H1 (cell line): ENCODE measurements at regions not wholly inside any gene's neighbourhood (a gene's known extent, or its start where the extent isn't known, plus 50 kb on each side); places are given as distances from the start of the nearest gene placed in this dataset.
A peak's percentile ranks its signal among the peaks of the same experiment; 100 is the strongest.

ENCODE experiments used
- CTCF ChIA-PET: fragments of 300-600 bp; sonication (Branson Sonifier 250); formaldehyde crosslinking; loops from one replicate; lab custom pipeline; 2021; ENCODE audit not compliant: partially characterized antibody; lab: Charles Lee
- POLR2A ChIA-PET: fragments of 300-600 bp; sonication (Branson Sonifier 250); formaldehyde crosslinking; loops from one replicate; lab custom pipeline; 2021; ENCODE audit warnings: inconsistent platforms; ENCODE audit not compliant: partially characterized antibody; lab: Charles Lee
- DNase-seq, 2 experiments: peaks; one replicate each; pipeline versions ENCODE4 v3.0.0 to v3.0.0-alpha.2; 2010 to 2022; ENCODE audit warnings: low spot score in 2 of 2, low read depth in 1 of 2, mixed read lengths in 1 of 2
- FAIRE-seq: peaks from 2 replicates; lab custom pipeline; 2011; peaks lifted over from hg19 to GRCh38; lab: Jason Lieb, UNC
- H2AFZ ChIP-seq: 2 replicates; pipeline ENCODE4 v1.8.1; 2012; ENCODE audit warnings: low read length, inconsistent platforms
- H2AK5ac ChIP-seq: 2 replicates; pipeline ENCODE4 v1.6.1; 2013; ENCODE audit warnings: low read depth, low read length
- H2BK120ac ChIP-seq: replicated peaks from 2 replicates; pipeline ENCODE3; 2013; ENCODE audit warnings: low read depth, low read length, inconsistent platforms
- H2BK12ac ChIP-seq: 2 replicates; pipeline ENCODE4 v1.6.1; 2013; ENCODE audit warnings: low read depth, low read length
- H2BK15ac ChIP-seq: 2 replicates; pipeline ENCODE4 v1.6.1; 2013; ENCODE audit warnings: low read length
- H2BK20ac ChIP-seq: 2 replicates; pipeline ENCODE4 v1.6.1; 2013; ENCODE audit warnings: low read length
- H2BK5ac ChIP-seq: 2 replicates; pipeline ENCODE4 v1.6.1; 2013; ENCODE audit warnings: low read depth, low read length
- H3K14ac ChIP-seq: 2 replicates; pipeline ENCODE4 v1.6.1; 2013; ENCODE audit warnings: inconsistent platforms; ENCODE audit not compliant: insufficient read length
- H3K18ac ChIP-seq: 2 replicates; pipeline ENCODE4 v1.6.1; 2013; ENCODE audit warnings: low read length; ENCODE audit errors: extremely low read depth
- H3K23ac ChIP-seq: 2 replicates; pipeline ENCODE4 v1.6.1; 2013; ENCODE audit warnings: inconsistent platforms; ENCODE audit not compliant: insufficient read length
- H3K23me2 ChIP-seq: 2 replicates; pipeline ENCODE4 v1.6.1; 2013; ENCODE audit warnings: low read depth, low read length
- H3K27ac ChIP-seq: 2 replicates; pipeline ENCODE4 v1.6.1; 2011; ENCODE audit warnings: low read depth, low read length, inconsistent platforms
- H3K27me3 ChIP-seq, 4 experiments: replicated peaks in 1 of 4; 1 replicate in 1 of 4; 2 replicates in 3 of 4; pipeline versions ENCODE4 v1.6.1 to v1.8.1; 2011 to 2013; ENCODE audit warnings: low read length in 3 of 4, mild to moderate bottlenecking in 3 of 4, inconsistent platforms in 2 of 4, mixed read lengths in 2 of 4, moderate library complexity in 1 of 4; ENCODE audit not compliant: control insufficient read depth in 3 of 4, insufficient read depth in 3 of 4; ENCODE audit errors: extremely low read depth in 1 of 4
- H3K36me3 ChIP-seq, 4 experiments: 2 replicates each; pipeline versions ENCODE4 v1.6.1 to v1.8.1; 2011 to 2013; ENCODE audit warnings: mild to moderate bottlenecking in 4 of 4, low read length in 3 of 4, moderate library complexity in 2 of 4, control low read depth in 1 of 4, inconsistent platforms in 1 of 4; ENCODE audit not compliant: insufficient read depth in 4 of 4, control insufficient read depth in 2 of 4
- H3K4ac ChIP-seq: replicated peaks from 2 replicates; pipeline ENCODE3; 2013; ENCODE audit warnings: low read length, low read depth, mixed read lengths, inconsistent platforms; ENCODE audit not compliant: insufficient read length
- H3K4me1 ChIP-seq, 4 experiments: replicated peaks in 1 of 4; 1 replicate in 1 of 4; 2 replicates in 3 of 4; pipeline versions ENCODE4 v1.6.1 to v1.8.1; 2011 to 2013; ENCODE audit warnings: low read length in 3 of 4, inconsistent platforms in 2 of 4, mixed read lengths in 1 of 4; ENCODE audit not compliant: insufficient read depth in 4 of 4, control insufficient read depth in 3 of 4
- H3K4me2 ChIP-seq, 2 experiments: 2 replicates each; pipeline versions ENCODE4 v1.6.1 to v1.8.1; 2011 to 2013; ENCODE audit warnings: low read depth in 2 of 2, low read length in 2 of 2, control low read depth in 1 of 2, inconsistent platforms in 1 of 2, mild to moderate bottlenecking in 1 of 2; ENCODE audit not compliant: insufficient read depth in 1 of 2
- H3K4me3 ChIP-seq, 4 experiments: fragments of 200-600, 300-600 bp in 1 of 4; sonication (generic), shearing (Covaris generic), sonication (Bioruptor Twin) in 1 of 4; 2 replicates each; pipeline versions ENCODE4 v1.5.1 to v1.8.1; 2011 to 2016; ENCODE audit warnings: low read length in 4 of 4, low read depth in 3 of 4, control low read depth in 2 of 4, inconsistent platforms in 2 of 4, mild to moderate bottlenecking in 2 of 4, mixed read lengths in 1 of 4, moderate library complexity in 1 of 4; ENCODE audit not compliant: insufficient read depth in 2 of 4; ENCODE audit errors: extremely low read depth in 1 of 4
- H3K56ac ChIP-seq: replicated peaks from 2 replicates; pipeline ENCODE3; 2013; ENCODE audit warnings: low read depth, mild to moderate bottlenecking, mixed read lengths, low read length, inconsistent platforms; ENCODE audit not compliant: insufficient read length
- H3K79me1 ChIP-seq: 2 replicates; pipeline ENCODE4 v1.6.1; 2013; ENCODE audit warnings: low read depth, low read length, control low read depth
- H3K79me2 ChIP-seq, 2 experiments: 2 replicates each; pipeline versions ENCODE4 v1.6.1 to v1.8.1; 2012 to 2013; ENCODE audit warnings: low read length in 2 of 2, mild to moderate bottlenecking in 2 of 2, inconsistent platforms in 1 of 2; ENCODE audit not compliant: insufficient read depth in 2 of 2, control insufficient read depth in 1 of 2
- H3K9ac ChIP-seq, 4 experiments: replicated peaks in 1 of 4; 1 replicate in 1 of 4; 2 replicates in 3 of 4; pipeline versions ENCODE4 v1.6.1 to v1.8.1; 2011 to 2013; ENCODE audit warnings: low read depth in 3 of 4, low read length in 3 of 4, control low read depth in 2 of 4, mild to moderate bottlenecking in 2 of 4, moderate library complexity in 2 of 4, inconsistent platforms in 1 of 4; ENCODE audit errors: extremely low read depth in 1 of 4
- H3K9me3 ChIP-seq, 2 experiments: 2 replicates each; pipeline versions ENCODE4 v1.6.1 to v1.8.1; 2012 to 2013; ENCODE audit warnings: mild to moderate bottlenecking in 2 of 2, moderate library complexity in 2 of 2, control low read depth in 1 of 2, inconsistent platforms in 1 of 2, low read depth in 1 of 2, low read length in 1 of 2, mixed read lengths in 1 of 2; ENCODE audit not compliant: insufficient read depth in 2 of 2
- H4K20me1 ChIP-seq, 2 experiments: replicated peaks in 1 of 2; 2 replicates each; pipeline versions ENCODE3 to v1.8.1; 2011 to 2013; ENCODE audit warnings: inconsistent platforms in 2 of 2, low read length in 2 of 2, mild to moderate bottlenecking in 1 of 2; ENCODE audit not compliant: insufficient read depth in 2 of 2, control insufficient read depth in 1 of 2
- H4K5ac ChIP-seq: 2 replicates; pipeline ENCODE4 v1.6.1; 2013; ENCODE audit warnings: low read length, low read depth, mixed read lengths, inconsistent platforms; ENCODE audit not compliant: insufficient read length
- H4K8ac ChIP-seq: 2 replicates; pipeline ENCODE4 v1.8.0; 2013; ENCODE audit warnings: mild to moderate bottlenecking, moderate library complexity, low read length, inconsistent platforms; ENCODE audit not compliant: insufficient read depth; ENCODE audit errors: extremely low read depth
- H4K91ac ChIP-seq: replicated peaks from 2 replicates; pipeline ENCODE3; 2013; ENCODE audit warnings: low read length, mixed read lengths, inconsistent platforms; ENCODE audit not compliant: insufficient read length
- CTCF ChIP-seq, 3 experiments: IDR thresholded peaks; 1 replicate in 2 of 3; 2 replicates in 1 of 3; pipeline versions ENCODE4 v1.5.1 to v1.6.1; 2011; ENCODE audit warnings: low read length in 3 of 3, mild to moderate bottlenecking in 3 of 3, inconsistent platforms in 2 of 3, low read depth in 1 of 3, moderate library complexity in 1 of 3; ENCODE audit not compliant: insufficient read depth in 1 of 3; ENCODE audit errors: control extremely low read depth in 1 of 3
- RAD21 ChIP-seq, 2 experiments: IDR thresholded peaks in 1 of 2; conservative IDR thresholded peaks in 1 of 2; 2 replicates each; pipeline ENCODE4 v1.6.1; 2011; ENCODE audit warnings: low read depth in 2 of 2, low read length in 2 of 2, improper control_type of control experiment in 1 of 2, inconsistent platforms in 1 of 2, mild to moderate bottlenecking in 1 of 2, moderate library complexity in 1 of 2
- SAP30 ChIP-seq: fragments of 300-600 bp; sonication (generic); IDR thresholded peaks from 2 replicates; pipeline ENCODE4 v1.7.1; 2012; ENCODE audit warnings: low read length, moderate library complexity, mild to moderate bottlenecking, inconsistent platforms; ENCODE audit not compliant: insufficient read depth, insufficient replicate concordance
- WGBS, 2 experiments: shearing (Covaris generic) in 1 of 2; methylation state at CpG; one replicate each; pipeline versions ENCODE4 v1.1.6 to v1.1.7; 2013 to 2015; ENCODE audit warnings: low lambda C conversion rate in 2 of 2, mixed read lengths in 2 of 2, inconsistent platforms in 1 of 2, low coverage in 1 of 2, missing lambda C conversion rate in 1 of 2; ENCODE audit not compliant: insufficient replicate concordance in 2 of 2, insufficient coverage in 1 of 2, insufficient read length in 1 of 2; ENCODE audit errors: extremely low coverage in 1 of 2, missing lambda C conversion rate in 1 of 2; 5-methylcytosine and 5-hydroxymethylcytosine counted together

- no peaks in the 10 kb centered on the region; a peak in 1 of 8 replicates for H3K36me3 ChIP-seq
- no peak overlapping the region for H2BK12ac ChIP-seq
- H3K18ac ChIP-seq = no peak overlapping the region
- ChIA-PET POLR2A (no interaction called here), CTCF (interaction anchor here (0.6 to 2.4 kb wide), 24 partner anchors 8 to 291 kb away, joined by 3 to 18 read pairs (median 4); no protein-coding TSS in a partner anchor)
- H4K5ac ChIP-seq = no peak overlapping the region
- no peak overlapping the region for H2BK5ac ChIP-seq
- no peaks in the 10 kb centered on the region for H3K23me2 ChIP-seq
- FAIRE-seq (no peak), DNase-seq (peak; percentile 25 to 84)
- no peak overlapping the region for H3K14ac ChIP-seq
- no peak overlapping the region for H3K4me2 ChIP-seq
- no peak overlapping the region for H3K56ac ChIP-seq
- H2AK5ac ChIP-seq = no peak overlapping the region
- WGBS, 2 experiments = 87% methylated on average over 12 of the region's 12 CpGs; no CpG with 5 or more reads in 1 of the 2 experiments
- H3K9ac ChIP-seq = no peak overlapping the region
- H2AFZ ChIP-seq = 0 out of 2 replicates have a peak overlapping the region, but pooled peaks have one; percentile 50
- no peaks in the 10 kb centered on the region for H3K79me2 ChIP-seq
- H4K20me1 ChIP-seq = no peaks in the 10 kb centered on the region
- H4K8ac ChIP-seq = no peak overlapping the region
- no peak overlapping the region for H2BK120ac ChIP-seq
- no peak overlapping the region for H3K27ac ChIP-seq
- H2BK15ac ChIP-seq = no peak overlapping the region; the same call in 1 of the 2 replicates
- no peak overlapping the region for H3K23ac ChIP-seq
- H2BK20ac ChIP-seq = no peak overlapping the region
- H3K4me1 ChIP-seq = no peaks in the 10 kb centered on the region
- no peaks in the 10 kb centered on the region for H3K79me1 ChIP-seq
- H3K4me3 ChIP-seq = no peak overlapping the region
- TF ChIP-seq SAP30 (no peak), RAD21 (IDR thresholded peaks at IDR 0.05 in 1 of 2, conservative IDR thresholded peaks at IDR 0.05 in 1 of 2; ENCODE audit: low read depth in 2 of 2, low read length in 2 of 2) (peak; percentile 75 to 82), CTCF (IDR thresholded peaks at IDR 0.05; ENCODE audit: control extremely low read depth in 1 of 3, insufficient read depth in 1 of 3, low read depth in 1 of 3, low read length in 3 of 3) (peak; percentile 60 to 65 (median 62))
- H3K9me3 ChIP-seq = 0 out of 4 replicates have a peak, but pooled peaks cover 0 to 6% of the 10 kb centered on the region in 2 experiments
- no peaks in the 10 kb centered on the region for H3K27me3 ChIP-seq
- H4K91ac ChIP-seq = no peak overlapping the region
- H3K4ac ChIP-seq = no peak overlapping the region
These were observed 417.3 kb upstream of the ARID1B start for GRCh38 chr6:156359912-156360311.
